Retinal pigment epithelial cell (primary cell): ENCODE measurements at regions not wholly inside any gene's neighbourhood (a gene's known extent, or its start where the extent isn't known, plus 50 kb on each side); places are given as distances from the start of the nearest gene placed in this dataset.
"Not testable (repeated sequence)": the region's sequence is repeated elsewhere in the genome, so short reads cannot be mapped to it uniquely, and the experiment has no call there.

ENCODE experiments used
- DNase-seq: peaks from one replicate; pipeline ENCODE4 v3.0.0-alpha.2; 2010; ENCODE audit warnings: low read depth
- H3K4me3 ChIP-seq: 2 replicates; pipeline ENCODE4 v1.5.1; 2011; ENCODE audit warnings: mild to moderate bottlenecking, low read length, control low read depth, moderate library complexity
- TF ChIP-seq, protein P1 (sequence below): conservative IDR thresholded peaks from 2 replicates; pipeline ENCODE4 v1.5.1; 2011; ENCODE audit warnings: low read depth, low read length, control low read depth, inconsistent platforms

DNA sequence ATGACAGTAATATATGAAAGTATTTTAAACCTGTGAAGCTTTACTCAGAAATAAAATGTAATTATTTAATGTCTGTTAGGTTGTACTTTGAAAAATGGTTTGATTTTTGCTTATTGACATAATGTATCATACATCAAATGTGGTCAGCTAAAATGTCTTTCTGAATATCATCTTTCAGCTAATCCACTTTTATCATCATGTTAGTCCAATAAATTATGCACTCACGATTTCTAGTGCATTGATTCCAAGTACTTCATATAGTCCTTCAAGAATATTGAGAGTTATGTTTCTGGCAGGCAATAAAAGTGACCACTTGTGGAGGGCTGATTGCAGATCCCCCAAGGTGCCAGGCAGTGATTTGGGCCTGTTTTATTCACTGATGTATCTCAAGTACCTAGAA lies 1204.1 kb downstream of the OLFM4 start:
- no peak for DNase-seq
- TF ChIP-seq, protein P1, sequence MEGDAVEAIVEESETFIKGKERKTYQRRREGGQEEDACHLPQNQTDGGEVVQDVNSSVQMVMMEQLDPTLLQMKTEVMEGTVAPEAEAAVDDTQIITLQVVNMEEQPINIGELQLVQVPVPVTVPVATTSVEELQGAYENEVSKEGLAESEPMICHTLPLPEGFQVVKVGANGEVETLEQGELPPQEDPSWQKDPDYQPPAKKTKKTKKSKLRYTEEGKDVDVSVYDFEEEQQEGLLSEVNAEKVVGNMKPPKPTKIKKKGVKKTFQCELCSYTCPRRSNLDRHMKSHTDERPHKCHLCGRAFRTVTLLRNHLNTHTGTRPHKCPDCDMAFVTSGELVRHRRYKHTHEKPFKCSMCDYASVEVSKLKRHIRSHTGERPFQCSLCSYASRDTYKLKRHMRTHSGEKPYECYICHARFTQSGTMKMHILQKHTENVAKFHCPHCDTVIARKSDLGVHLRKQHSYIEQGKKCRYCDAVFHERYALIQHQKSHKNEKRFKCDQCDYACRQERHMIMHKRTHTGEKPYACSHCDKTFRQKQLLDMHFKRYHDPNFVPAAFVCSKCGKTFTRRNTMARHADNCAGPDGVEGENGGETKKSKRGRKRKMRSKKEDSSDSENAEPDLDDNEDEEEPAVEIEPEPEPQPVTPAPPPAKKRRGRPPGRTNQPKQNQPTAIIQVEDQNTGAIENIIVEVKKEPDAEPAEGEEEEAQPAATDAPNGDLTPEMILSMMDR: no peak
- H3K4me3 ChIP-seq: no peak overlapping the region

DNA sequence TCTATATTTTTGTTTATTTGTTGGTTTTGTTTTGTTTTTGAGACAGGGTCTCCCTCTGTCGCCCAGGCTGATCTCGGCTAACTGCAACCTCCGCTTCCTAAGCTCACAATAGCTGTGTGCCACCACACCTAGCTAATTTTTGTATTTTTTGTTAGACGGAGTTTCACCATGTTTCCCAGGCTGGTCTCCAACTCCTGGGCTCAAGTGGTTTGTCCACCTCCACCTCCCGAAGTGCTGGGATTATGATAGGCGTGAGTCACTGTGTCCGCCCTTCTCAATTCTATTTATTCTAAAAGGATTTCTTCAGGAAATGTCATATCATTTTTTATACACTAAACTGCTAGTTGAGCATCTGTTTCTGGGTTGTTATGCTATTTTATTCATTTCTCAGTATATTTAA lies 1206.0 kb downstream of the OLFM4 start:
- TF ChIP-seq, protein P1: no peak
- H3K4me3 ChIP-seq: no peak overlapping the region
- DNase-seq: no peak

DNA sequence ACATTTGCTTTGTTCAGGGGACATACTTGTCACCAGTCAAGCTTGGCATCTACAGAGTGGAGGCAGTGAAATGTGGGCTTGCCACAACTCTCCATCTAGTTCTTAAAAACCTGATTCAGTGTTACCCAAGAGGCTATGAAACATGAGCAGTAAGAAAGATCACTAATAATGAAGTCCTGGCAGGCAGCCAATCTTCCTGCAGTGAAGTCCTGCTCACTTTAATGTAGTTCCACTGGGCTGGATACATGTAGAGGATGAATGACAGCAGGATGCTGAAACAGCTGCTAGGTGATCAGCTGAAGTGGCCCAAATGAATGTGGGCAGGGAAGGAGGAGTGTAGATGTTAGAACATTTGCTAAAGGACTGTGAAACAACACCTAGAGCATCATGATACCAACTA lies 1213.1 kb downstream of the OLFM4 start:
- no peak overlapping the region for H3K4me3 ChIP-seq
- TF ChIP-seq, protein P1: no peak
- peak; percentile 8 for DNase-seq

DNA sequence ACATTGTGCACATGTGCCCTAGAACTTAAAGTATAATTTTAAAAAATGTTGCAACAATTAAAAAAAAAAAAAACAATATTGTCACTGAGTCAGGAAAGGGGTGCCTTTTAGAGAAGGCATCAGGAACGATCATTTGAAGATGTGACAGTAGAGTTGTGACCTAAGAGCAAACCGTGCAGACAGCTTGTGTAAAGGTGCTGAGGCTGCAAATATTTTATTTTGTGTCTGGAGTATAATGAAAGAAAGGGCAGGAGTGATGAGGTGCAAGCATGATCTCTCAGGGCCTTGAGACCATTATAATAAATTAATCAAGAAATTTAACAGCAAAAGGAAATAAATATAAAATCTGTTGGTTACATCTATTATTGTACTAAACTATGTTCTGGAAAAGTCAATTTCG lies 1219.7 kb downstream of the OLFM4 start:
- TF ChIP-seq, protein P1: no peak
- no peak overlapping the region for H3K4me3 ChIP-seq
- DNase-seq: no peak

DNA sequence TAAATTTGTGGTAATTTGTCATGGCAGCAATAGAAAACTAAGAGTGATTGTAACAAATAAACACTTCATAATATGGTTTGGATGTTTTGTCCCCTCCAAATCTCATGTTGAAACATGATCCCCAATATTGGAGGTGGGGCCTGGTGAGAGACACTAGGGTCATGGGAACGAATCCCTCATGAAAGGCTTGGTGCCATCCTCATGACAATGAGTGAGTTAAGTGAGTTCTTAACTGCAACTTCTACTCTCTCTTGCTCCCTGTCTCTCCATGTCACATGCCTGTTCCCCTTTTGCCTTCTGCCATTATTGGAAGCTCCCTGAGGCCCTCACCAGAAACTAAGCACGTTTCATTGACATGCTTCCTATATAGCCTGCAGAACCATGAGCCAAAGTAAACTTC lies 1233.2 kb downstream of the OLFM4 start:
- TF ChIP-seq, protein P1: no peak
- no peak overlapping the region for H3K4me3 ChIP-seq
- no peak for DNase-seq

DNA sequence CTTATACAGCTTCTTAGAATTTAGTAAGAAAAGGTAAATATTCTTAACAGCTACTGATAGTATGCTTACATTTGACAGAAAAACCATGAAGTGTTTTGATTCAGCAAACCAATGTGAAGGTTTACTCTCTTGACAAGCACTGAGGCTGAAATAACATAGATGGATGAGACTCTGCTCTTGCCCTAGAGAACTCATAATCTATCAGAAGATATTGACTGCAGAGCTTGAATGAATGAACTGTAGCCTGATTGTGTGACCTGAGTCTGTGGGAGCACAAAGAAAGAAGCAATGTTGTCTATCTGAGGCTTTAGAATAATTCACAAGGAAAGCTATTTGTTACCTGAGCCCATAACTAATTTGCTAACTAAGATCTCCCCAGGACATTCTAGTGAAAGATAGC lies 1235.3 kb downstream of the OLFM4 start:
- H3K4me3 ChIP-seq: no peak overlapping the region
- DNase-seq: no peak
- TF ChIP-seq, protein P1: no peak

DNA sequence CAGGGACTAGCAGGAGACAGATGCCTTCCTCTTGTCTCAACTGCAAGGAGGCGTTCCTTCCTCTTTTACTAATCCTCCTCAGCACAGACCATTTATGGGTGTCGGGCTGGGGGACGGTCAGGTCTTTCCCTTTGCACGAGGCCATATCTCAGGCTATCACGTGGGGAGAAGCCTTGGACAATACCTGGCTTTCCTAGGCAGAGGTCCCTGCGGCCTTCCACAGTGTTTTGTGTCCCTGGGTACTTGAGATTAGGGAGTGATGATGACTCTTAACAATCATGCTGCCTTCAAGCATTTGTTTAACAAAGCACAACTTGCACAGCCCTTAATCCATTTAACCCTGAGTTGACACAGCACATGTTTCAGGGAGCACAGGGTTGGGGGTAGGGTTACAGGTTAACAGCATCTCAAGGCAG lies 1238.6 kb downstream of the OLFM4 start:
- DNase-seq, H3K4me3 ChIP-seq: not testable (repeated sequence)

DNA sequence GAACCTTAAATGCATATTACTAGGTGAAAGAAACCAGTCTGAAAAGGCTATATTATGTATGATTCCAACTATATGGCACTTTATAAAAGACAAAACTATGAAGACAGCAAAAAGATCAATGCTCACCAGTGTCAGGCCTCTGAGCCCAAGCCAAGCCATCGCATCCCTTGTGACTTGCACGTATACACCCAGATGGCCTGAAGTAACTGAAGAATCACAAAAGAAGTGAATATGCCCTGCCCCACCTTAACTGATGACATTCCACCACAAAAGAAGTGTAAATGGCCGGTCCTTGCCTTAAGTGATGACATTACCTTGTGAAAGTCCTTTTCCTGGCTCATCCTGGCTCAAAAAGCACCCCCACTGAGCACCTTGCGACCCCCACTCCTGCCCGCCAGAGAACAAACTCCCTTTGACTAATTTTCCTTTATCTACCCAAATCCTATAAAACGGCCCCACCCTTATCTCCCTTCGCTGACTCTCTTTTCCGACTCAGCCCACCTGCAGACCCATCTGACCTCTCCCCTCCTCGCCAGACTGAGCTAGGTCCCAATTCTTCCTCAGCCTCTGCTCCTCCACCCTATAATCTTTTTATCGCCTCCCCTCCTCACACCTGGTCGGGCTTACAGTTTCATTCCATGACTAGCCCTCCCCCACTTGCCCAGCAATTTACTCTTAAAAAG lies 1239.5 kb downstream of the OLFM4 start:
- not testable (repeated sequence) for DNase-seq, H3K4me3 ChIP-seq
